ENCODE measurements at regions not wholly inside any gene's neighbourhood (a gene's known extent, or its start where the extent isn't known, plus 50 kb on each side); places are given as distances from the start of the nearest gene placed in this dataset.

- no peak for TF ChIP-seq CTCF (IDR thresholded peaks at IDR 0.05)
- no peak for TF ChIP-seq POLR2AphosphoS5 (IDR thresholded peaks at IDR 0.05)
These were observed 201.3 kb upstream of the STS start for GRCh38 chrX:6946168-6946567.

Measured in transverse colon (tissue), 4 donors.